ENCODE measurements at regions not wholly inside any gene's neighbourhood (a gene's known extent, or its start where the extent isn't known, plus 50 kb on each side); places are given as distances from the start of the nearest gene placed in this dataset.
"Not testable (repeated sequence)": the region's sequence is repeated elsewhere in the genome, so short reads cannot be mapped to it uniquely, and the experiment has no call there.

- no peak for DNase-seq
Observed at GRCh38 chr3:88298189-88298588, 148.4 kb downstream of the C3orf38 start.

GRCh38 chr3:88301273-88301995 lies 151.7 kb downstream of the C3orf38 start:
- no peak for DNase-seq

GRCh38 chr3:88301996-88302393 lies 152.2 kb downstream of the C3orf38 start:
- no peak for DNase-seq

- DNase-seq, result not testable (repeated sequence)
Observed at GRCh38 chr3:88303331-88303904, 153.7 kb downstream of the C3orf38 start.

GRCh38 chr3:88307666-88308065 lies 157.9 kb downstream of the C3orf38 start:
- no peak for DNase-seq

- DNase-seq, result no peak
Observed at GRCh38 chr3:88311826-88312225, 162.1 kb downstream of the C3orf38 start.

- no peak for DNase-seq
Observed at GRCh38 chr3:88312256-88312655, 162.5 kb downstream of the C3orf38 start.

- DNase-seq, result no peak
Observed at GRCh38 chr3:88318067-88318466, 168.3 kb downstream of the C3orf38 start.

- DNase-seq, result no peak
Observed at GRCh38 chr3:88321363-88322050, 171.7 kb downstream of the C3orf38 start.

GRCh38 chr3:88324788-88325187 lies 175.0 kb downstream of the C3orf38 start:
- DNase-seq, result no peak

GRCh38 chr3:88334187-88334868 lies 184.6 kb downstream of the C3orf38 start:
- no peak for DNase-seq

GRCh38 chr3:88336894-88337293 lies 187.1 kb downstream of the C3orf38 start:
- no peak for DNase-seq

- DNase-seq, result no peak
Observed at GRCh38 chr3:88343264-88343663, 193.5 kb downstream of the C3orf38 start.

- no peak for DNase-seq
Observed at GRCh38 chr3:88346643-88347042, 196.9 kb downstream of the C3orf38 start.

- no peak for DNase-seq
Observed at GRCh38 chr3:88362428-88362827, 212.7 kb downstream of the C3orf38 start.

GRCh38 chr3:88364926-88365325 lies 215.2 kb downstream of the C3orf38 start:
- no peak for DNase-seq

- no peak for DNase-seq
Observed at GRCh38 chr3:88369337-88369736, 219.6 kb downstream of the C3orf38 start.

GRCh38 chr3:88369767-88370166 lies 220.0 kb downstream of the C3orf38 start:
- no peak for DNase-seq

- no peak for DNase-seq
Observed at GRCh38 chr3:88385090-88385489, 235.3 kb downstream of the C3orf38 start.

- no peak for DNase-seq
Observed at GRCh38 chr3:88398581-88398980, 248.8 kb downstream of the C3orf38 start.

- DNase-seq, result no peak
Observed at GRCh38 chr3:88403319-88403718, 253.6 kb downstream of the C3orf38 start.

GRCh38 chr3:88408097-88408496 lies 258.3 kb downstream of the C3orf38 start:
- no peak for DNase-seq

- DNase-seq, result no peak
Observed at GRCh38 chr3:88408935-88409334, 259.2 kb downstream of the C3orf38 start.

- no peak for DNase-seq
Observed at GRCh38 chr3:88410259-88410658, 260.5 kb downstream of the C3orf38 start.

Measured in 8988T (cell line).